H9 (cell line): ENCODE measurements at regions not wholly inside any gene's neighbourhood (a gene's known extent, or its start where the extent isn't known, plus 50 kb on each side); places are given as distances from the start of the nearest gene placed in this dataset.

ENCODE experiments used
- DNase-seq: peaks from one replicate; pipeline ENCODE4 v3.0.0-alpha.2; 2017
- H2AFZ ChIP-seq: one replicate; pipeline ENCODE4 v1.6.1; 2013; ENCODE audit warnings: mild to moderate bottlenecking, low read length, control low read depth, moderate library complexity
- H2AK5ac ChIP-seq: 2 replicates; pipeline ENCODE4 v1.6.1; 2013; ENCODE audit warnings: low read length, control low read depth, mixed read lengths; ENCODE audit not compliant: insufficient read length
- H2BK120ac ChIP-seq: one replicate; pipeline ENCODE4 v1.6.1; 2013; ENCODE audit warnings: low read depth, mild to moderate bottlenecking, low read length, control low read depth, inconsistent platforms; ENCODE audit not compliant: poor library complexity, severe bottlenecking
- H2BK12ac ChIP-seq: 2 replicates; pipeline ENCODE4 v1.6.1; 2013; ENCODE audit warnings: low read length, control low read depth, mixed read lengths, low read depth; ENCODE audit not compliant: insufficient read length
- H2BK15ac ChIP-seq: 2 replicates; pipeline ENCODE4 v1.6.1; 2013; ENCODE audit warnings: low read depth, low read length, control low read depth
- H2BK20ac ChIP-seq: one replicate; pipeline ENCODE4 v1.6.1; 2013; ENCODE audit warnings: low read depth, mild to moderate bottlenecking, low read length, control low read depth, inconsistent platforms; ENCODE audit not compliant: poor library complexity, severe bottlenecking
- H2BK5ac ChIP-seq: 2 replicates; pipeline ENCODE4 v1.6.1; 2013; ENCODE audit warnings: low read length, control low read depth, mixed read lengths; ENCODE audit not compliant: insufficient read length
- H3K14ac ChIP-seq: 2 replicates; pipeline ENCODE4 v1.6.1; 2013; ENCODE audit warnings: low read length, control low read depth; ENCODE audit not compliant: insufficient read depth
- H3K18ac ChIP-seq: 2 replicates; pipeline ENCODE4 v1.6.1; 2013; ENCODE audit warnings: low read depth, mild to moderate bottlenecking, mixed read lengths, low read length, control low read depth; ENCODE audit not compliant: insufficient read length
- H3K23ac ChIP-seq: 2 replicates; pipeline ENCODE4 v1.6.1; 2013; ENCODE audit warnings: low read length, control low read depth, mixed read lengths, low read depth; ENCODE audit not compliant: insufficient read length
- H3K23me2 ChIP-seq: 2 replicates; pipeline ENCODE4 v1.6.1; 2013; ENCODE audit warnings: low read depth, mild to moderate bottlenecking, mixed read lengths, low read length, control low read depth; ENCODE audit not compliant: insufficient read length, poor library complexity, severe bottlenecking
- H3K27ac ChIP-seq: 2 replicates; pipeline ENCODE4 v1.5.1; 2013; ENCODE audit warnings: low read length, control low read depth, mixed read lengths, low read depth; ENCODE audit not compliant: insufficient read length
- H3K27me3 ChIP-seq: 2 replicates; pipeline ENCODE4 v1.6.1; 2013; ENCODE audit warnings: low read length, control low read depth, inconsistent platforms; ENCODE audit not compliant: insufficient read depth
- H3K4ac ChIP-seq: 2 replicates; pipeline ENCODE4 v1.6.1; 2013; ENCODE audit warnings: low read depth, mild to moderate bottlenecking, control low read depth, inconsistent platforms, low read length, moderate library complexity
- H3K4me1 ChIP-seq: 2 replicates; pipeline ENCODE4 v1.6.1; 2013; ENCODE audit warnings: low read length, control low read depth, inconsistent platforms; ENCODE audit not compliant: insufficient read depth
- H3K4me2 ChIP-seq: 2 replicates; pipeline ENCODE4 v1.6.1; 2013; ENCODE audit warnings: low read length, control low read depth, mixed read lengths; ENCODE audit not compliant: insufficient read length, insufficient read depth
- H3K56ac ChIP-seq: 2 replicates; pipeline ENCODE4 v1.6.1; 2013; ENCODE audit warnings: low read depth, mild to moderate bottlenecking, mixed read lengths, low read length, control low read depth; ENCODE audit not compliant: insufficient read length
- H3K79me1 ChIP-seq: 2 replicates; pipeline ENCODE4 v1.6.1; 2013; ENCODE audit warnings: low read depth, mild to moderate bottlenecking, moderate library complexity, low read length, control low read depth, inconsistent platforms; ENCODE audit not compliant: insufficient read depth, poor library complexity, severe bottlenecking
- H3K79me2 ChIP-seq: 2 replicates; pipeline ENCODE4 v1.6.1; 2013; ENCODE audit warnings: low read length, control low read depth, inconsistent platforms; ENCODE audit not compliant: insufficient read depth
- H3K9ac ChIP-seq: 2 replicates; pipeline ENCODE4 v1.6.1; 2013; ENCODE audit warnings: low read length, control low read depth, mixed read lengths; ENCODE audit not compliant: insufficient read length; ENCODE audit errors: extremely low read depth
- H3K9me3 ChIP-seq: one replicate; pipeline ENCODE4 v1.6.1; 2013; ENCODE audit warnings: low read depth, low read length, inconsistent platforms; ENCODE audit not compliant: control insufficient read depth
- H3T11ph ChIP-seq: one replicate; pipeline ENCODE4 v1.6.1; 2013; ENCODE audit warnings: mild to moderate bottlenecking, low read length, control low read depth, inconsistent platforms
- H4K20me1 ChIP-seq: one replicate; pipeline ENCODE4 v1.6.1; 2013; ENCODE audit not compliant: control insufficient read depth, insufficient read length, insufficient read depth
- H4K5ac ChIP-seq: 2 replicates; pipeline ENCODE4 v1.6.1; 2013; ENCODE audit warnings: low read depth, mild to moderate bottlenecking, mixed read lengths, low read length, control low read depth; ENCODE audit not compliant: insufficient read length
- H4K8ac ChIP-seq: replicated peaks from 2 replicates; pipeline ENCODE4 v1.6.1; 2013; ENCODE audit warnings: low read length, control low read depth, mixed read lengths, low read depth; ENCODE audit not compliant: insufficient read length
- H4K91ac ChIP-seq: 2 replicates; pipeline ENCODE4 v1.6.1; 2013; ENCODE audit warnings: low read depth, mild to moderate bottlenecking, moderate library complexity, mixed read lengths, low read length, control low read depth; ENCODE audit not compliant: insufficient read length
- H3K27ac Mint-ChIP-seq, 3 experiments: 2 replicates in 2 of 3; 3 replicates in 1 of 3; pipeline ENCODE4 v1.8.0; 2020 to 2021; ENCODE audit warnings: mixed read lengths in 3 of 3, mild to moderate bottlenecking in 1 of 3, moderate library complexity in 1 of 3
- H3K27me3 Mint-ChIP-seq: 2 replicates; pipeline ENCODE4 v1.8.0; 2021; ENCODE audit warnings: low read depth, mild to moderate bottlenecking, moderate library complexity, mixed read lengths
- H3K36me3 Mint-ChIP-seq, 3 experiments: 2 replicates in 2 of 3; 3 replicates in 1 of 3; pipeline ENCODE4 v1.8.0; 2020 to 2021; ENCODE audit warnings: low read depth in 3 of 3, mixed read lengths in 3 of 3; ENCODE audit not compliant: insufficient read depth in 1 of 3
- H3K4me1 Mint-ChIP-seq, 2 experiments: 2 replicates each; pipeline ENCODE4 v1.8.0; 2020; ENCODE audit warnings: mixed read lengths in 2 of 2
- H3K4me3 Mint-ChIP-seq, 2 experiments: 2 replicates in 1 of 2; 3 replicates in 1 of 2; pipeline ENCODE4 v1.8.0; 2020 to 2021; ENCODE audit warnings: mild to moderate bottlenecking in 2 of 2, mixed read lengths in 2 of 2, moderate library complexity in 1 of 2
- H3K9me3 Mint-ChIP-seq, 2 experiments: 2 replicates in 1 of 2; 3 replicates in 1 of 2; pipeline ENCODE4 v1.8.0; 2020; ENCODE audit warnings: mild to moderate bottlenecking in 2 of 2, mixed read lengths in 2 of 2, moderate library complexity in 1 of 2
- WGBS: extraction: QIAGEN DNeasy Blood & Tissue Kit; methylation state at CpG from one replicate; pipeline ENCODE4 v1.1.7; 2013; ENCODE audit warnings: missing lambda C conversion rate, low lambda C conversion rate, mixed read lengths; ENCODE audit not compliant: insufficient read length; ENCODE audit errors: extremely low coverage; 5-methylcytosine and 5-hydroxymethylcytosine counted together
- TF ChIP-seq, protein P1 (sequence below): fragments of 200-600 bp; sonication (generic); conservative IDR thresholded peaks from 3 replicates; pipeline ENCODE4 v1.8.0; 2021; ENCODE audit warnings: antibody characterized with exemption, mild to moderate bottlenecking

- H2AFZ ChIP-seq, result no peak overlapping the region
- no peak overlapping the region for H2BK120ac ChIP-seq
- no peaks in the 10 kb centered on the region for H3K23me2 ChIP-seq
- no CpG with 5 or more reads among the region's 1 CpG for WGBS
- Mint-ChIP-seq H3K27me3 (no peaks in the 10 kb centered on the region), H3K4me1 (peaks cover 0 to 3% of the 10 kb centered on the region in 2 experiments; a peak in 1 of 4 replicates), H3K36me3 (no peaks in the 10 kb centered on the region), H3K4me3 (no peak overlapping the region), H3K9me3 (no peaks in the 10 kb centered on the region), H3K27ac (no peak overlapping the region; a peak in 1 of 7 replicates)
- no peak overlapping the region for H2BK20ac ChIP-seq
- H4K91ac ChIP-seq, result no peak overlapping the region
- H4K5ac ChIP-seq, result no peak overlapping the region
- H3K27ac ChIP-seq, result no peak overlapping the region
- H3K23ac ChIP-seq, result no peak overlapping the region
- DNase-seq, result no peak
- TF ChIP-seq, protein P1, sequence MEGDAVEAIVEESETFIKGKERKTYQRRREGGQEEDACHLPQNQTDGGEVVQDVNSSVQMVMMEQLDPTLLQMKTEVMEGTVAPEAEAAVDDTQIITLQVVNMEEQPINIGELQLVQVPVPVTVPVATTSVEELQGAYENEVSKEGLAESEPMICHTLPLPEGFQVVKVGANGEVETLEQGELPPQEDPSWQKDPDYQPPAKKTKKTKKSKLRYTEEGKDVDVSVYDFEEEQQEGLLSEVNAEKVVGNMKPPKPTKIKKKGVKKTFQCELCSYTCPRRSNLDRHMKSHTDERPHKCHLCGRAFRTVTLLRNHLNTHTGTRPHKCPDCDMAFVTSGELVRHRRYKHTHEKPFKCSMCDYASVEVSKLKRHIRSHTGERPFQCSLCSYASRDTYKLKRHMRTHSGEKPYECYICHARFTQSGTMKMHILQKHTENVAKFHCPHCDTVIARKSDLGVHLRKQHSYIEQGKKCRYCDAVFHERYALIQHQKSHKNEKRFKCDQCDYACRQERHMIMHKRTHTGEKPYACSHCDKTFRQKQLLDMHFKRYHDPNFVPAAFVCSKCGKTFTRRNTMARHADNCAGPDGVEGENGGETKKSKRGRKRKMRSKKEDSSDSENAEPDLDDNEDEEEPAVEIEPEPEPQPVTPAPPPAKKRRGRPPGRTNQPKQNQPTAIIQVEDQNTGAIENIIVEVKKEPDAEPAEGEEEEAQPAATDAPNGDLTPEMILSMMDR, result no peak
- H3K18ac ChIP-seq, result no peak overlapping the region
- H4K20me1 ChIP-seq, result no peaks in the 10 kb centered on the region
- H3K56ac ChIP-seq, result no peak overlapping the region
- H3T11ph ChIP-seq, result no peak overlapping the region
- no peaks in the 10 kb centered on the region for H3K27me3 ChIP-seq
- H2BK5ac ChIP-seq, result no peak overlapping the region
- H3K4ac ChIP-seq, result no peak overlapping the region
- H3K4me1 ChIP-seq, result no peaks in the 10 kb centered on the region
- H3K79me2 ChIP-seq, result no peaks in the 10 kb centered on the region
- no peak overlapping the region for H4K8ac ChIP-seq
- no peak overlapping the region for H2BK15ac ChIP-seq
- H3K9me3 ChIP-seq, result no peaks in the 10 kb centered on the region
- H2AK5ac ChIP-seq, result no peak overlapping the region
- H3K79me1 ChIP-seq, result no peaks in the 10 kb centered on the region
- no peak overlapping the region for H3K9ac ChIP-seq
- H3K14ac ChIP-seq, result no peak overlapping the region
- H3K4me2 ChIP-seq, result no peak overlapping the region
- H2BK12ac ChIP-seq, result no peak overlapping the region
These were observed 272.4 kb upstream of the NRXN1 start for GRCh38 chr2:51304311-51304710.
